Gastrocnemius medialis (tissue), 4 donors: ENCODE measurements at regions not wholly inside any gene's neighbourhood (a gene's known extent, or its start where the extent isn't known, plus 50 kb on each side); places are given as distances from the start of the nearest gene placed in this dataset.

Source experiments
- POLR2A ChIP-seq, 2 donors: fragments of 450-650 bp; IDR thresholded peaks; one replicate each; pipeline ENCODE4 v1.6.1; 2017; ENCODE audit warnings: antibody characterized with exemption in 2 of 2, mild to moderate bottlenecking in 2 of 2, moderate library complexity in 2 of 2
- TF ChIP-seq, protein P1 (sequence below), 5 experiments: fragments of 450-650 bp in 3 of 5; fragments of 200-600 bp in 2 of 5; sonication (generic) in 2 of 5; IDR thresholded peaks in 4 of 5; conservative IDR thresholded peaks in 1 of 5; 1 replicate in 4 of 5; 2 replicates in 1 of 5; pipeline ENCODE4 v1.5.1; 2016 to 2019; ENCODE audit warnings: antibody characterized with exemption in 5 of 5, mild to moderate bottlenecking in 3 of 5, moderate library complexity in 3 of 5

DNA sequence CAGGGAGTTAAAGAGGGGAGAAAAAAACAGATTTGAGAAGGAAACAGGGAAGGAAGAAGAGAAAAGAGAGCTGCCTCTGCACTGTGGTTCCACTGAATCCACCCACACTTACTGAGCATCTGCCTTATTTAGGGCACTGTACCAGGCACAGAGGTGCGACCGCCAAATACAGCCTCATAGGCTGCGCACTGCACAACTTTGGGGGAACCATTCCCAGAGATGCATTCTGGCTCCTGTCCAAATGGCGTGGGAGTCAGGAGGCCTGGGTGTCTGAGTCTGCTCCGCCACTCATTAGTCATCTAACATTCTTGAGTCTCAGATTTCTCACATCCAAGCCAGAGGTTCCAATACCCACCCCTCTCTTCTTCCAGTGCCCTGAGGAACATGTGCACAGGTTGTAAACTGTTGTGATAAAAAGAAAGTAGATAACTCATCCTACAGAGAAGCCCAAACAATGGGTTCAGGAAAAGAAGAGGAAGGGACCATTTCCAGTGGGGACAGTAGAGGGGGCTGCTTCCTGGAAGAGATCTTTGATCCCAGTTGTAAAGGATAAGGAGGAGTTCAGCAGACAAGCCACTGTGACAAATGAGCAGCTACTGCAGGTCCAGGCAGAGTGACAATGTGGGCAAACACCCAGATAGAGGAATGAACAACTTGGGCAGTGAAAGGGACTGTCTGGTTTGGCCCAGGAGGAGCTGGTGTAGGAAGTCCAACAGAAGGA is 254.6 kb downstream of the UACA start:
- TF ChIP-seq, protein P1, sequence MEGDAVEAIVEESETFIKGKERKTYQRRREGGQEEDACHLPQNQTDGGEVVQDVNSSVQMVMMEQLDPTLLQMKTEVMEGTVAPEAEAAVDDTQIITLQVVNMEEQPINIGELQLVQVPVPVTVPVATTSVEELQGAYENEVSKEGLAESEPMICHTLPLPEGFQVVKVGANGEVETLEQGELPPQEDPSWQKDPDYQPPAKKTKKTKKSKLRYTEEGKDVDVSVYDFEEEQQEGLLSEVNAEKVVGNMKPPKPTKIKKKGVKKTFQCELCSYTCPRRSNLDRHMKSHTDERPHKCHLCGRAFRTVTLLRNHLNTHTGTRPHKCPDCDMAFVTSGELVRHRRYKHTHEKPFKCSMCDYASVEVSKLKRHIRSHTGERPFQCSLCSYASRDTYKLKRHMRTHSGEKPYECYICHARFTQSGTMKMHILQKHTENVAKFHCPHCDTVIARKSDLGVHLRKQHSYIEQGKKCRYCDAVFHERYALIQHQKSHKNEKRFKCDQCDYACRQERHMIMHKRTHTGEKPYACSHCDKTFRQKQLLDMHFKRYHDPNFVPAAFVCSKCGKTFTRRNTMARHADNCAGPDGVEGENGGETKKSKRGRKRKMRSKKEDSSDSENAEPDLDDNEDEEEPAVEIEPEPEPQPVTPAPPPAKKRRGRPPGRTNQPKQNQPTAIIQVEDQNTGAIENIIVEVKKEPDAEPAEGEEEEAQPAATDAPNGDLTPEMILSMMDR (IDR thresholded peaks at IDR 0.05 in 4 of 5, conservative IDR thresholded peaks at IDR 0.05 in 1 of 5) = no peak
- no peak for TF ChIP-seq POLR2A (IDR thresholded peaks at IDR 0.05)
